ENCODE measurements at regions not wholly inside any gene's neighbourhood (a gene's known extent, or its start where the extent isn't known, plus 50 kb on each side); places are given as distances from the start of the nearest gene placed in this dataset.

- TF ChIP-seq CTCF (IDR thresholded peaks at IDR 0.05) (peak in 3 of 4 experiments; percentile 26 to 56 (median 38)), POLR2A (IDR thresholded peaks at IDR 0.05) (no peak), POLR2AphosphoS5 (IDR thresholded peaks at IDR 0.05) (no peak)
These were observed 61.6 kb upstream of the SLC38A11 start for GRCh38 chr2:165016772-165017411.
